Thyroid gland (tissue), 4 donors: ENCODE measurements at regions not wholly inside any gene's neighbourhood (a gene's known extent, or its start where the extent isn't known, plus 50 kb on each side); places are given as distances from the start of the nearest gene placed in this dataset.

Experiments
- DNase-seq, 2 donors: peaks; one replicate each; pipeline ENCODE4 v3.0.0-alpha.2; 2019
- H3K27ac ChIP-seq, 3 donors: fragments of 200-600 bp; sonication (generic); 1 replicate in 2 of 3; 2 replicates in 1 of 3; pipeline ENCODE4 v1.5.1; 2016 to 2019; ENCODE audit warnings: mild to moderate bottlenecking in 1 of 3, moderate library complexity in 1 of 3
- H3K27me3 ChIP-seq: fragments of 200-600 bp; sonication (generic); one replicate; pipeline ENCODE4 v1.5.1; 2019
- H3K36me3 ChIP-seq, 2 donors: fragments of 200-600 bp; sonication (generic); one replicate each; pipeline ENCODE4 v1.5.1; 2016 to 2019
- H3K4me1 ChIP-seq, 2 donors: fragments of 200-600 bp; sonication (generic); one replicate each; pipeline ENCODE4 v1.5.1; 2017 to 2019
- H3K4me3 ChIP-seq, 3 donors: fragments of 200-600 bp; sonication (generic); replicated peaks in 1 of 3; 1 replicate in 2 of 3; 2 replicates in 1 of 3; pipeline ENCODE4 v1.5.1; 2016; ENCODE audit warnings: mild to moderate bottlenecking in 1 of 3
- H3K9me3 ChIP-seq: fragments of 200-600 bp; sonication (generic); one replicate; pipeline ENCODE4 v1.5.1; 2017
- CTCF ChIP-seq, 6 experiments: fragments of 200-600 bp in 3 of 6; fragments of 450-650 bp in 3 of 6; sonication (generic) in 3 of 6; IDR thresholded peaks; one replicate each; pipeline ENCODE4 v1.5.1; 2016 to 2019; ENCODE audit warnings: antibody characterized with exemption in 6 of 6, mild to moderate bottlenecking in 2 of 6, inconsistent platforms in 1 of 6, moderate library complexity in 1 of 6
- POLR2A ChIP-seq, 2 donors: fragments of 450-650 bp; IDR thresholded peaks; one replicate each; pipeline ENCODE4 v1.6.1; 2017; ENCODE audit warnings: antibody characterized with exemption in 2 of 2, mild to moderate bottlenecking in 2 of 2, moderate library complexity in 1 of 2
- WGBS, 2 donors: methylation state at CpG; one replicate each; pipeline ENCODE4 v1.1.5; 2017; 5-methylcytosine and 5-hydroxymethylcytosine counted together
- intact Hi-C: fragments of 100-400 bp; cut with DNase I; formaldehyde crosslinking; loops from one replicate; pipeline ENCODE4 v1.15.1; 2023

DNA sequence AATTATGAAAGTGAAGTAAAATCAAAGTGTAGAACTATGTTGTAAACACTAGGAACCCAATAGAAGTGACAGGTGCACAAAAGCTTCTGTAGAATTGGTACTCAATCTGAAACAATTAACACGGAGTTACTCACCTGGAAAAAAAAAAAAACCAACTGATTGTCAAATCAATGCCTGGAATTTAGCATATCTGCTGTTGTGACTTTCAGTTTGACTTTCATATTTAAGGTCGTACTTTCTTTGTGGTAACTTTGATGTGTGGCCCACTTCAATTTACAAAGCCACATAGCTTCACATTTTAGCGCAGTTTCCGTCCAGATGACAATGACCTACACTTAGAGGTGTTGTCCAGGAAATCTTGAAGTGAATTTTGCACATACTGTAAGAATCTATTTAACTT lies 1124.9 kb downstream of the STIM2 start:
- Histone ChIP-seq H3K9me3 (no peaks in the 10 kb centered on the region), H3K36me3 (no peaks in the 10 kb centered on the region), H3K4me1 (no peaks in the 10 kb centered on the region), H3K4me3 (no peak overlapping the region), H3K27me3 (no peaks in the 10 kb centered on the region), H3K27ac (no peak overlapping the region)
- no peak for TF ChIP-seq CTCF (IDR thresholded peaks at IDR 0.05)
- no peak for TF ChIP-seq POLR2A (IDR thresholded peaks at IDR 0.05)
- WGBS, 2 donors: 86 to 87% methylated on average over 4 of the region's 4 CpGs
- intact Hi-C loops: no loop called here
- no peak for DNase-seq

GRCh38 chr4:27986476-27986875 lies 1125.8 kb downstream of the STIM2 start:
- intact Hi-C loops: no loop called here
- Histone ChIP-seq H3K4me1 (no peaks in the 10 kb centered on the region), H3K9me3 (no peaks in the 10 kb centered on the region), H3K27ac (no peak overlapping the region), H3K27me3 (no peaks in the 10 kb centered on the region), H3K4me3 (no peak overlapping the region), H3K36me3 (no peaks in the 10 kb centered on the region)
- DNase-seq: no peak
- TF ChIP-seq CTCF (IDR thresholded peaks at IDR 0.05) (no peak), POLR2A (IDR thresholded peaks at IDR 0.05) (no peak)
- 93 to 96% methylated on average over 1 of the region's 1 CpG for WGBS, 2 donors

DNA sequence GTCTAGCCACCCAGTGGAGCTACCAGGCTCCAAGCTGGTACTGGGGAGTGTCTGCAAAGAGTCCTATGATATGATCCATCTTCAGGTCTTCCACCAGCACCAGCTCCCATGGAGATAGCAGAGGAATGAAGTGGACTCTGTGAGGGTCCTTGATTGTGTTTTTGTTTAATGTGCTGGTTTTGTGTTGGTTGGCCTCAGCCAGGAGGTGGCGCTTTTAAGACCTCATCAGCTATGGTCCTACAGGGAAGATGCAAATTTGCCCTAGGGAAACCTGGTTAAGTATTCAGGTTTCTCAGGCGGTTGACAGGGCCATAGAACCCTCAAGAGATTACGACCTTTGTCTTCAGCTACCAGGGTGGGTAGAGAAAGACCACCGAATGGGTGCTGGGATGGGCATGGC lies 1141.1 kb downstream of the STIM2 start:
- WGBS, 2 donors: 90 to 92% methylated on average over 4 of the region's 4 CpGs
- TF ChIP-seq CTCF (IDR thresholded peaks at IDR 0.05) (no peak), POLR2A (IDR thresholded peaks at IDR 0.05) (no peak)
- H3K27me3 ChIP-seq: no peaks in the 10 kb centered on the region
- H3K36me3 ChIP-seq: no peaks in the 10 kb centered on the region
- intact Hi-C loops: no loop called here
- no peak for DNase-seq
- no peaks in the 10 kb centered on the region for H3K4me1 ChIP-seq
- no peaks in the 10 kb centered on the region for H3K9me3 ChIP-seq
- no peak overlapping the region for H3K27ac ChIP-seq
- no peak overlapping the region for H3K4me3 ChIP-seq

DNA sequence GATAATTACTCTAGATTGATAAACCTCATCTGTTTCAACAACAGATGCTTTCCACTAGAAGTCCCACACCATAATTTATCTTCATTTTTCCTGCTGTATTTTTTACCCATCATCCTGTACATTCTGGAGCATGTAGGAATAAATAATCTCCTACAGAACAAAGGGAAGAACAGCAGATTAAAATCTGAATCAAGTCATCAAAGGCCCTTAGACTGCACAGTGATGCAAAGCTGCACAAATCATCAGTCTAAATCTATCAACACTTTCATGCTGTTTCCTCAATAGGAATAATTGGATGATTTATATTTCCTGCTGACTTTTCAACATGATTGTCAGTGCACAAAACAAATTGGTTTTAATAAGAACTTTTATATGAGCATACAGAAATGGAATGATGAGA lies 1143.9 kb downstream of the STIM2 start:
- no peaks in the 10 kb centered on the region for H3K27me3 ChIP-seq
- TF ChIP-seq CTCF (IDR thresholded peaks at IDR 0.05): no peak
- no peak for TF ChIP-seq POLR2A (IDR thresholded peaks at IDR 0.05)
- H3K36me3 ChIP-seq: no peaks in the 10 kb centered on the region
- no peak overlapping the region for H3K4me3 ChIP-seq
- no peak for DNase-seq
- H3K27ac ChIP-seq: no peak overlapping the region
- intact Hi-C loops: no loop called here
- no peaks in the 10 kb centered on the region for H3K4me1 ChIP-seq
- H3K9me3 ChIP-seq: no peaks in the 10 kb centered on the region

- intact Hi-C loops: no loop called here
- Histone ChIP-seq H3K4me1 (no peaks in the 10 kb centered on the region), H3K4me3 (no peak overlapping the region), H3K36me3 (no peaks in the 10 kb centered on the region), H3K9me3 (no peaks in the 10 kb centered on the region), H3K27me3 (no peaks in the 10 kb centered on the region), H3K27ac (no peak overlapping the region)
- 93 to 94% methylated on average over 12 of the region's 12 CpGs for WGBS, 2 donors
- no peak for DNase-seq
- TF ChIP-seq POLR2A (IDR thresholded peaks at IDR 0.05) (no peak), CTCF (IDR thresholded peaks at IDR 0.05) (no peak)
Measured at GRCh38 chr4:28006021-28006420, 1145.4 kb downstream of the STIM2 start.
